ENCODE measurements at regions not wholly inside any gene's neighbourhood (a gene's known extent, or its start where the extent isn't known, plus 50 kb on each side); places are given as distances from the start of the nearest gene placed in this dataset.

DNA sequence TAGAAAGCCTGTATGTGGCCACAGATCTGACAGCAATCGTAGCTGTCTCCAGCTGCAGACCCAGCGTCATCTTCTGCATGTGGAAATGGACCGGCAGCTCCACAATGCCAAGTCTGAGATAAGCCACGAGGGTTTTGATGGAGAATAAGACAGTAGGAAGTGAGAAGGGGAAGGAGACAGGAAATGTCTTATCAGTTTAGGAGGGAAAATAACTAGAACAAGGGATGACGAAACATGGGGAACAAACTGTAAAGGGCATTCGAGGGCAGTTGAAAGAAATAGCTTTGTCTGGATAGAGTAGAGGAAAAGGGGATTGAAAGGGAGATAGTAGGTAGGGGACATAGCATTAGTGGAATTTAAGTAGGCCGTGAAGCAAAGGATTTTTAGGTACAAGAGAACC lies 74.0 kb upstream of the CTTNBP2NL start:
- H3K36me3 ChIP-seq (replicated peaks in 1 of 2; ENCODE audit: control extremely low read depth in 1 of 2, control insufficient read depth in 1 of 2, extremely low read depth in 1 of 2, insufficient read depth in 2 of 2, low read length in 1 of 2), result no peaks in the 10 kb centered on the region
- H3K27me3 Mint-ChIP-seq, result peaks cover 30% of the 10 kb centered on the region
- H3K27me3 ChIP-seq (replicated peaks in 1 of 4; ENCODE audit: control extremely low read depth in 1 of 4, control insufficient read depth in 3 of 4, insufficient read depth in 4 of 4, low read length in 3 of 4), result peaks cover 0 to 10% (median 0%) of the 10 kb centered on the region in 4 experiments
- no peak overlapping the region for H3K4me3 ChIP-seq (ENCODE audit: control extremely low read depth in 1 of 5, extremely low read depth in 1 of 5, insufficient read depth in 1 of 5, low read depth in 2 of 5, low read length in 4 of 5)
- no peaks in the 10 kb centered on the region for H3K4me1 Mint-ChIP-seq
- ATAC-seq (ENCODE audit: low read depth) (no peak), DNase-seq (no peak)
- intact Hi-C loops (cut with micrococcal nuclease), result no loop called here
- no peak for TF ChIP-seq EZH2 (IDR thresholded peaks at IDR 0.05; ENCODE audit: borderline replicate concordance, insufficient read depth, low read depth, low read length, poor library complexity, severe bottlenecking)
- TF ChIP-seq, protein P1, sequence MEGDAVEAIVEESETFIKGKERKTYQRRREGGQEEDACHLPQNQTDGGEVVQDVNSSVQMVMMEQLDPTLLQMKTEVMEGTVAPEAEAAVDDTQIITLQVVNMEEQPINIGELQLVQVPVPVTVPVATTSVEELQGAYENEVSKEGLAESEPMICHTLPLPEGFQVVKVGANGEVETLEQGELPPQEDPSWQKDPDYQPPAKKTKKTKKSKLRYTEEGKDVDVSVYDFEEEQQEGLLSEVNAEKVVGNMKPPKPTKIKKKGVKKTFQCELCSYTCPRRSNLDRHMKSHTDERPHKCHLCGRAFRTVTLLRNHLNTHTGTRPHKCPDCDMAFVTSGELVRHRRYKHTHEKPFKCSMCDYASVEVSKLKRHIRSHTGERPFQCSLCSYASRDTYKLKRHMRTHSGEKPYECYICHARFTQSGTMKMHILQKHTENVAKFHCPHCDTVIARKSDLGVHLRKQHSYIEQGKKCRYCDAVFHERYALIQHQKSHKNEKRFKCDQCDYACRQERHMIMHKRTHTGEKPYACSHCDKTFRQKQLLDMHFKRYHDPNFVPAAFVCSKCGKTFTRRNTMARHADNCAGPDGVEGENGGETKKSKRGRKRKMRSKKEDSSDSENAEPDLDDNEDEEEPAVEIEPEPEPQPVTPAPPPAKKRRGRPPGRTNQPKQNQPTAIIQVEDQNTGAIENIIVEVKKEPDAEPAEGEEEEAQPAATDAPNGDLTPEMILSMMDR (IDR thresholded peaks at IDR 0.05), result no peak
- ChIA-PET CTCF (no interaction called here), POLR2A (no interaction called here)
- 65% methylated on average over 7 of the region's 7 CpGs for WGBS (ENCODE audit: insufficient coverage)
- no peak overlapping the region for H3K9ac ChIP-seq (ENCODE audit: low read length)
- no peaks in the 10 kb centered on the region for H3K4me1 ChIP-seq (ENCODE audit: control insufficient read depth in 2 of 2, insufficient read depth in 2 of 2, low read length in 2 of 2)
- H3K9me3 Mint-ChIP-seq (ENCODE audit: insufficient read depth), result no peaks in the 10 kb centered on the region
- H4K20me1 ChIP-seq (ENCODE audit: control insufficient read depth, insufficient read depth, low read length, poor library complexity, severe bottlenecking), result no peaks in the 10 kb centered on the region
- no peak overlapping the region for H3K4me3 Mint-ChIP-seq
- H2AFZ ChIP-seq (ENCODE audit: insufficient read depth, low read depth, low read length, poor library complexity, severe bottlenecking), result no peak overlapping the region
- H3K79me2 ChIP-seq (ENCODE audit: control insufficient read depth, insufficient read depth, low read length), result no peaks in the 10 kb centered on the region
- H3K27ac ChIP-seq (ENCODE audit: low read length in 2 of 2), result no peak overlapping the region
- H3K4me2 ChIP-seq (replicated peaks; ENCODE audit: low read depth, low read length, poor library complexity, severe bottlenecking), result no peak overlapping the region
- H3K27ac Mint-ChIP-seq, result no peak overlapping the region
- H3K9me3 ChIP-seq (ENCODE audit: control extremely low read depth in 1 of 3, control insufficient read depth in 2 of 3, insufficient read depth in 1 of 3, low read length in 2 of 3), result peaks cover 0 to 3% (median 1%) of the 10 kb centered on the region in 3 donors

DNA sequence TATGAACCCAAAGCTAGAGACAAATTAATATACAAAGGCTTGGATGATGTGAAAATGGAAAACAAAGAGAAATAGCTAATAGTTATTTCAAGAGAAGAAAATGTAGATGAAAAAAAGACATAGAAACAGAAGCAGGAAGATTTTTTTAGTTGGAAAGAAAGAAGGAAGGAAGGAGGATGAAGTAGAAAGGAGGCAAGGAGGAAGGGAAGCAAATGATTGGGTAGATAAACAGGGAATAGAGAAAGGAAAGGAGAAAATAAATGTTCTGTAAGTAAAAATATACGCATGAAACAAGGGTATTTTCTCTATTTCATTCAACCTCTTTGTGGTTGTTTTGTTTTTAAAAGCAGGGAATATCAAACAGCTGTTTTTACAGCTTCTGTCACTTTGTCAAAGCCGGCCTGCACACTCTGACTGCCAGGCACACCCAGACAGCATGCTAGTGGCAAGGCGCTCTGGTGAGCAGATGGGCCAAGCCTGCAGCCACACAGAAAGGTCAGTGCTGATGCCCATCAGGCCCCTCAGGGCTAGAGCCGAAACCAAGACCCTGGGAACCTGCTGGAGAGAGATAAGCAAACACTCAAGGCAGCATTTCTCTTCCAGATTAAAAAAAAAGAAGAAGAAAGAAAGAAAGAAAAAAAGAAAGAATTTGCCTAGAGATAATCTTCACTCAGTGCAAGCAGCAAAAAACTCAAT lies 72.9 kb upstream of the CTTNBP2NL start:
- H4K20me1 ChIP-seq (ENCODE audit: control insufficient read depth, insufficient read depth, low read length, poor library complexity, severe bottlenecking), result no peaks in the 10 kb centered on the region
- Mint-ChIP-seq H3K4me3 (no peak overlapping the region), H3K27me3 (peaks cover 33% of the 10 kb centered on the region), H3K4me1 (no peaks in the 10 kb centered on the region), H3K27ac (no peak overlapping the region), H3K9me3 (ENCODE audit: insufficient read depth) (no peaks in the 10 kb centered on the region)
- H3K4me1 ChIP-seq (ENCODE audit: control insufficient read depth in 2 of 2, insufficient read depth in 2 of 2, low read length in 2 of 2), result no peaks in the 10 kb centered on the region
- no peak for TF ChIP-seq EZH2 (IDR thresholded peaks at IDR 0.05; ENCODE audit: borderline replicate concordance, insufficient read depth, low read depth, low read length, poor library complexity, severe bottlenecking)
- TF ChIP-seq, protein P1 (IDR thresholded peaks at IDR 0.05), result no peak
- H3K4me2 ChIP-seq (replicated peaks; ENCODE audit: low read depth, low read length, poor library complexity, severe bottlenecking), result no peak overlapping the region
- no peak overlapping the region for H3K4me3 ChIP-seq (ENCODE audit: control extremely low read depth in 1 of 5, extremely low read depth in 1 of 5, insufficient read depth in 1 of 5, low read depth in 2 of 5, low read length in 4 of 5)
- ATAC-seq (ENCODE audit: low read depth), result no peak
- H3K9me3 ChIP-seq (ENCODE audit: control extremely low read depth in 1 of 3, control insufficient read depth in 2 of 3, insufficient read depth in 1 of 3, low read length in 2 of 3), result peaks cover 0 to 3% (median 1%) of the 10 kb centered on the region in 3 donors
- POLR2A ChIA-PET, result no interaction called here
- WGBS (ENCODE audit: insufficient coverage), result 71% methylated on average over 2 of the region's 4 CpGs
- CTCF ChIA-PET, result no interaction called here
- H3K79me2 ChIP-seq (ENCODE audit: control insufficient read depth, insufficient read depth, low read length), result no peaks in the 10 kb centered on the region
- no peaks in the 10 kb centered on the region for H3K36me3 ChIP-seq (replicated peaks in 1 of 2; ENCODE audit: control extremely low read depth in 1 of 2, control insufficient read depth in 1 of 2, extremely low read depth in 1 of 2, insufficient read depth in 2 of 2, low read length in 1 of 2)
- no peak overlapping the region for H3K9ac ChIP-seq (ENCODE audit: low read length)
- peaks cover 0 to 10% (median 0%) of the 10 kb centered on the region in 4 experiments for H3K27me3 ChIP-seq (replicated peaks in 1 of 4; ENCODE audit: control extremely low read depth in 1 of 4, control insufficient read depth in 3 of 4, insufficient read depth in 4 of 4, low read length in 3 of 4)
- DNase-seq, result no peak
- H2AFZ ChIP-seq (ENCODE audit: insufficient read depth, low read depth, low read length, poor library complexity, severe bottlenecking), result no peak overlapping the region
- H3K27ac ChIP-seq (ENCODE audit: low read length in 2 of 2), result no peak overlapping the region
- intact Hi-C loops (cut with micrococcal nuclease), result no loop called here
